Sigmoid colon (tissue), 4 donors: ENCODE measurements at regions not wholly inside any gene's neighbourhood (a gene's known extent, or its start where the extent isn't known, plus 50 kb on each side); places are given as distances from the start of the nearest gene placed in this dataset.

Experiments
- EP300 ChIP-seq, 4 donors: sonication (generic); formaldehyde crosslinking; IDR thresholded peaks; one replicate each; pipeline ENCODE4 v1.6.1; 2017; ENCODE audit warnings: antibody characterized with exemption in 4 of 4
- POLR2A ChIP-seq, 2 donors: fragments of 450-650 bp; IDR thresholded peaks; one replicate each; pipeline ENCODE4 v1.6.1; 2016; ENCODE audit warnings: antibody characterized with exemption in 2 of 2, mild to moderate bottlenecking in 2 of 2, moderate library complexity in 2 of 2
- POLR2AphosphoS5 ChIP-seq, 4 donors: sonication (generic); formaldehyde crosslinking; IDR thresholded peaks; one replicate each; pipeline ENCODE4 v1.6.1; 2017; ENCODE audit warnings: antibody characterized with exemption in 4 of 4
- TF ChIP-seq, protein P1 (sequence below), 4 experiments: fragments of 450-650 bp in 3 of 4; fragments of 200-600 bp in 1 of 4; IDR thresholded peaks; one replicate each; pipeline ENCODE4 v1.5.1; 2016 to 2019; ENCODE audit warnings: antibody characterized with exemption in 4 of 4, mild to moderate bottlenecking in 3 of 4, moderate library complexity in 2 of 4

DNA sequence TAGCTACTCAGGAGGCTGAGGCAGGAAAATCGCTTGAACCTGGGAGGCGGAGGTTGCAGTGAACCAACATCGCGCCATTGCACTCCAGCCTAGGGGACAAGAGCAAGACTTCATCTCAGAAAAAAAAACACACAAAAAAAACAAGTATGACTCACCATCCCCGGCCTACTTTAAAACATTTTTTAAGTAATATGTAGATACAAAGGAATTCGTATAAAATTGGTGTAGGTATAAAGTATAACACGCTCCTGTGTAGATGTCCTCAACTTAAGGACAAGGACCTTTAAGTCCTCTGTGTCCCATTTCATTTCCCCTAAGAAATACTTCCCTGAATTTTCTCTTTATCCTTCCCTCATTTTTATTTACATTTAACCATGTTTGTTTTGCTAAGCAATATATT, 73.4 kb upstream of the PKN2 start:
- TF ChIP-seq, protein P1, sequence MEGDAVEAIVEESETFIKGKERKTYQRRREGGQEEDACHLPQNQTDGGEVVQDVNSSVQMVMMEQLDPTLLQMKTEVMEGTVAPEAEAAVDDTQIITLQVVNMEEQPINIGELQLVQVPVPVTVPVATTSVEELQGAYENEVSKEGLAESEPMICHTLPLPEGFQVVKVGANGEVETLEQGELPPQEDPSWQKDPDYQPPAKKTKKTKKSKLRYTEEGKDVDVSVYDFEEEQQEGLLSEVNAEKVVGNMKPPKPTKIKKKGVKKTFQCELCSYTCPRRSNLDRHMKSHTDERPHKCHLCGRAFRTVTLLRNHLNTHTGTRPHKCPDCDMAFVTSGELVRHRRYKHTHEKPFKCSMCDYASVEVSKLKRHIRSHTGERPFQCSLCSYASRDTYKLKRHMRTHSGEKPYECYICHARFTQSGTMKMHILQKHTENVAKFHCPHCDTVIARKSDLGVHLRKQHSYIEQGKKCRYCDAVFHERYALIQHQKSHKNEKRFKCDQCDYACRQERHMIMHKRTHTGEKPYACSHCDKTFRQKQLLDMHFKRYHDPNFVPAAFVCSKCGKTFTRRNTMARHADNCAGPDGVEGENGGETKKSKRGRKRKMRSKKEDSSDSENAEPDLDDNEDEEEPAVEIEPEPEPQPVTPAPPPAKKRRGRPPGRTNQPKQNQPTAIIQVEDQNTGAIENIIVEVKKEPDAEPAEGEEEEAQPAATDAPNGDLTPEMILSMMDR (IDR thresholded peaks at IDR 0.05) = no peak
- no peak for TF ChIP-seq POLR2A (IDR thresholded peaks at IDR 0.05)
- no peak for TF ChIP-seq POLR2AphosphoS5 (IDR thresholded peaks at IDR 0.05)
- TF ChIP-seq EP300 (IDR thresholded peaks at IDR 0.05) = no peak
